DND-41 (cell line): ENCODE measurements at regions not wholly inside any gene's neighbourhood (a gene's known extent, or its start where the extent isn't known, plus 50 kb on each side); places are given as distances from the start of the nearest gene placed in this dataset.

Experiments used
- ATAC-seq: fragments of 200-7000 bp; cut with Tn5 transposase; 3 replicates; pipeline ENCODE4 v1.9.1; 2021; ENCODE audit warnings: low read depth; ENCODE audit not compliant: insufficient read depth
- DNase-seq: peaks from one replicate; pipeline ENCODE4 v3.0.0-alpha.2; 2020
- H2AFZ ChIP-seq: 2 replicates; pipeline ENCODE4 v1.6.0; 2012; ENCODE audit warnings: low read depth, low read length
- H3K27ac ChIP-seq: 2 replicates; pipeline ENCODE4 v1.5.1; 2012; ENCODE audit warnings: low read length, inconsistent platforms
- H3K27me3 ChIP-seq: fragments of 200-600 bp; sonication (generic); 2 replicates; pipeline ENCODE4 v1.6.0; 2012; ENCODE audit warnings: low read length, mild to moderate bottlenecking, inconsistent platforms; ENCODE audit not compliant: insufficient read depth, poor library complexity
- H3K36me3 ChIP-seq: 2 replicates; pipeline ENCODE4 v1.5.1; 2012; ENCODE audit warnings: low read length, inconsistent platforms; ENCODE audit not compliant: insufficient read depth
- H3K4me1 ChIP-seq: 2 replicates; pipeline ENCODE4 v1.5.1; 2012; ENCODE audit warnings: mild to moderate bottlenecking, low read length; ENCODE audit not compliant: insufficient read depth
- H3K4me2 ChIP-seq: 2 replicates; pipeline ENCODE4 v1.6.0; 2012; ENCODE audit warnings: mild to moderate bottlenecking, moderate library complexity, low read length, inconsistent platforms; ENCODE audit not compliant: insufficient read depth
- H3K4me3 ChIP-seq, 2 experiments: fragments of 200-600 bp in 1 of 2; shearing (Covaris generic) in 1 of 2; 2 replicates each; pipeline ENCODE4 v1.5.1; 2012 to 2016; ENCODE audit warnings: inconsistent platforms in 2 of 2, low read length in 2 of 2, mild to moderate bottlenecking in 2 of 2, low read depth in 1 of 2, moderate library complexity in 1 of 2
- H3K79me2 ChIP-seq: 2 replicates; pipeline ENCODE4 v1.6.0; 2012; ENCODE audit warnings: low read length, inconsistent platforms; ENCODE audit not compliant: insufficient read depth
- H3K9ac ChIP-seq: 2 replicates; pipeline ENCODE4 v1.6.0; 2012; ENCODE audit warnings: low read depth, mild to moderate bottlenecking, inconsistent platforms, low read length, moderate library complexity
- H3K9me3 ChIP-seq: 2 replicates; pipeline ENCODE4 v1.5.1; 2012; ENCODE audit warnings: low read length, moderate library complexity, mild to moderate bottlenecking, inconsistent platforms; ENCODE audit not compliant: insufficient read depth, severe bottlenecking
- H4K20me1 ChIP-seq: 2 replicates; pipeline ENCODE4 v1.6.0; 2012; ENCODE audit warnings: low read length; ENCODE audit not compliant: insufficient read depth
- CTCF ChIP-seq: IDR thresholded peaks from 2 replicates; pipeline ENCODE4 v1.5.1; 2012; ENCODE audit warnings: borderline replicate concordance, low read length, moderate library complexity, mild to moderate bottlenecking; ENCODE audit not compliant: poor library complexity, severe bottlenecking; ENCODE audit errors: extremely low read depth
- EZH2 ChIP-seq: IDR thresholded peaks from 3 replicates; pipeline ENCODE4 v1.6.1; 2012; ENCODE audit warnings: borderline replicate concordance, low read depth, mild to moderate bottlenecking, moderate library complexity, low read length, inconsistent platforms; ENCODE audit not compliant: severe bottlenecking

- Histone ChIP-seq H3K4me3 (no peak overlapping the region), H2AFZ (no peak overlapping the region), H3K4me1 (no peaks in the 10 kb centered on the region), H3K9me3 (no peaks in the 10 kb centered on the region), H3K27me3 (no peaks in the 10 kb centered on the region), H3K79me2 (no peaks in the 10 kb centered on the region), H3K4me2 (no peak overlapping the region), H3K36me3 (no peaks in the 10 kb centered on the region), H3K27ac (no peak overlapping the region), H3K9ac (no peak overlapping the region), H4K20me1 (no peaks in the 10 kb centered on the region)
- TF ChIP-seq EZH2 (no peak), CTCF (no peak)
- ATAC-seq (no peak), DNase-seq (no peak)
Measured at GRCh38 chr5:4847766-4848165, 292.4 kb upstream of the ADAMTS16 start.

GRCh38 chr5:4855036-4855435, 285.1 kb upstream of the ADAMTS16 start:
- no peak for ATAC-seq
- H3K36me3 ChIP-seq: no peaks in the 10 kb centered on the region

GRCh38 chr5:4855880-4856279, 284.2 kb upstream of the ADAMTS16 start:
- H3K36me3 ChIP-seq: no peaks in the 10 kb centered on the region
- H4K20me1 ChIP-seq: no peaks in the 10 kb centered on the region
- no peak overlapping the region for H3K4me3 ChIP-seq
- H3K27ac ChIP-seq: no peak overlapping the region
- DNase-seq: no peak
- no peak overlapping the region for H3K4me2 ChIP-seq
- ATAC-seq: no peak
- no peak overlapping the region for H3K9ac ChIP-seq
- no peaks in the 10 kb centered on the region for H3K4me1 ChIP-seq
- no peaks in the 10 kb centered on the region for H3K27me3 ChIP-seq
- no peaks in the 10 kb centered on the region for H3K79me2 ChIP-seq
- H3K9me3 ChIP-seq: no peaks in the 10 kb centered on the region
- no peak for TF ChIP-seq EZH2
- TF ChIP-seq CTCF: no peak
- no peak overlapping the region for H2AFZ ChIP-seq

More at GRCh38 chr5:4855036-4855435, 285.1 kb upstream of the ADAMTS16 start:
- no peak overlapping the region for H3K9ac ChIP-seq
- H2AFZ ChIP-seq: no peak overlapping the region
- no peak overlapping the region for H3K4me2 ChIP-seq
- H3K4me3 ChIP-seq: no peak overlapping the region
- H3K27me3 ChIP-seq: no peaks in the 10 kb centered on the region
- H3K4me1 ChIP-seq: no peaks in the 10 kb centered on the region
- DNase-seq: no peak
- H4K20me1 ChIP-seq: no peaks in the 10 kb centered on the region
- no peaks in the 10 kb centered on the region for H3K79me2 ChIP-seq
- no peaks in the 10 kb centered on the region for H3K9me3 ChIP-seq
- H3K27ac ChIP-seq: no peak overlapping the region
- TF ChIP-seq CTCF (no peak), EZH2 (no peak)

GRCh38 chr5:4857761-4858160, 282.4 kb upstream of the ADAMTS16 start:
- Histone ChIP-seq H3K9me3 (no peaks in the 10 kb centered on the region), H2AFZ (no peak overlapping the region), H3K4me1 (no peaks in the 10 kb centered on the region), H3K4me3 (no peak overlapping the region), H3K4me2 (no peak overlapping the region), H4K20me1 (no peaks in the 10 kb centered on the region), H3K79me2 (no peaks in the 10 kb centered on the region), H3K9ac (no peak overlapping the region), H3K36me3 (no peaks in the 10 kb centered on the region), H3K27me3 (no peaks in the 10 kb centered on the region), H3K27ac (no peak overlapping the region)
- ATAC-seq (no peak), DNase-seq (no peak)
- TF ChIP-seq EZH2 (no peak), CTCF (no peak)
